Fibroblast of lung (primary cell): ENCODE measurements at regions not wholly inside any gene's neighbourhood (a gene's known extent, or its start where the extent isn't known, plus 50 kb on each side); places are given as distances from the start of the nearest gene placed in this dataset.

ENCODE experiments used
- DNase-seq, 2 donors: peaks; one replicate each; pipeline versions ENCODE4 v3.0.0 to v3.0.0-alpha.2; 2010; ENCODE audit warnings: low read depth in 2 of 2
- H2AFZ ChIP-seq: 2 replicates; pipeline ENCODE4 v1.5.1; 2012; ENCODE audit warnings: low read length, control low read depth, inconsistent platforms
- H3K27ac ChIP-seq: 2 replicates; pipeline ENCODE4 v1.5.1; 2011; ENCODE audit warnings: low read length, control low read depth; ENCODE audit not compliant: insufficient read depth
- H3K27me3 ChIP-seq: 2 replicates; pipeline ENCODE4 v1.5.1; 2011; ENCODE audit warnings: mild to moderate bottlenecking, low read length; ENCODE audit not compliant: control insufficient read depth, insufficient read depth
- H3K36me3 ChIP-seq: 2 replicates; pipeline ENCODE4 v1.5.1; 2011; ENCODE audit warnings: low read length; ENCODE audit not compliant: control insufficient read depth, insufficient read depth
- H3K4me1 ChIP-seq: 2 replicates; pipeline ENCODE4 v1.5.1; 2011; ENCODE audit warnings: low read length; ENCODE audit not compliant: control insufficient read depth, insufficient read depth; ENCODE audit errors: extremely low read depth
- H3K4me2 ChIP-seq: 2 replicates; pipeline ENCODE4 v1.5.1; 2011; ENCODE audit warnings: low read length, control low read depth; ENCODE audit not compliant: insufficient read depth; ENCODE audit errors: extremely low read depth
- H3K4me3 ChIP-seq, 4 experiments: fragments of 200-600 bp in 1 of 4; sonication (generic) in 1 of 4; replicated peaks in 1 of 4; 2 replicates each; pipeline ENCODE4 v1.5.1; 2011 to 2016; ENCODE audit warnings: low read length in 4 of 4, low read depth in 3 of 4, mild to moderate bottlenecking in 3 of 4, control low read depth in 2 of 4, inconsistent platforms in 1 of 4, mixed read lengths in 1 of 4; ENCODE audit not compliant: insufficient read depth in 1 of 4; ENCODE audit errors: control extremely low read depth in 1 of 4
- H3K79me2 ChIP-seq: 2 replicates; pipeline ENCODE4 v1.5.1; 2012; ENCODE audit warnings: mild to moderate bottlenecking, low read length, inconsistent platforms; ENCODE audit not compliant: control insufficient read depth, insufficient read depth
- H3K9ac ChIP-seq: 2 replicates; pipeline ENCODE4 v1.5.1; 2011; ENCODE audit warnings: mild to moderate bottlenecking, low read length, control low read depth; ENCODE audit not compliant: insufficient read depth
- H3K9me3 ChIP-seq: 2 replicates; pipeline ENCODE4 v1.5.1; 2012; ENCODE audit warnings: low read depth, low read length; ENCODE audit not compliant: control insufficient read depth, insufficient read depth
- H4K20me1 ChIP-seq: 2 replicates; pipeline ENCODE4 v1.5.1; 2011; ENCODE audit warnings: low read length; ENCODE audit not compliant: control insufficient read depth, insufficient read depth; ENCODE audit errors: extremely low read depth
- CTCF ChIP-seq, 2 donors: IDR thresholded peaks in 1 of 2; conservative IDR thresholded peaks in 1 of 2; 1 replicate in 1 of 2; 2 replicates in 1 of 2; pipeline ENCODE4 v1.5.1; 2011 to 2012; ENCODE audit warnings: low read length in 2 of 2, control low read depth in 1 of 2, inconsistent platforms in 1 of 2, low read depth in 1 of 2, mild to moderate bottlenecking in 1 of 2
- EZH2 ChIP-seq: IDR thresholded peaks from 2 replicates; pipeline ENCODE4 v1.5.1; 2012; ENCODE audit warnings: low read length, control low read depth, mild to moderate bottlenecking; ENCODE audit errors: missing control alignments

GRCh38 chr1:29808141-29808995 lies 572.0 kb downstream of the PTPRU start:
- H3K27me3 ChIP-seq = no peaks in the 10 kb centered on the region
- H3K9me3 ChIP-seq = no peaks in the 10 kb centered on the region
- H3K4me1 ChIP-seq = no peaks in the 10 kb centered on the region
- H3K27ac ChIP-seq = no peak overlapping the region
- no peak overlapping the region for H2AFZ ChIP-seq
- H3K4me2 ChIP-seq = no peak overlapping the region
- H3K36me3 ChIP-seq = no peaks in the 10 kb centered on the region
- DNase-seq = no peak
- H3K79me2 ChIP-seq = no peaks in the 10 kb centered on the region
- H3K9ac ChIP-seq = no peak overlapping the region
- no peak overlapping the region for H3K4me3 ChIP-seq
- H4K20me1 ChIP-seq = no peaks in the 10 kb centered on the region
- TF ChIP-seq CTCF (conservative IDR thresholded peaks at IDR 0.05 in 1 of 2, IDR thresholded peaks at IDR 0.05 in 1 of 2; ENCODE audit: low read depth in 1 of 2, low read length in 2 of 2) (no peak), EZH2 (no peak)

- H3K9ac ChIP-seq = no peak overlapping the region
- DNase-seq = no peak
- H3K27me3 ChIP-seq = no peaks in the 10 kb centered on the region
- no peaks in the 10 kb centered on the region for H4K20me1 ChIP-seq
- H3K4me2 ChIP-seq = no peak overlapping the region
- no peak overlapping the region for H3K4me3 ChIP-seq
- TF ChIP-seq CTCF (conservative IDR thresholded peaks at IDR 0.05 in 1 of 2, IDR thresholded peaks at IDR 0.05 in 1 of 2; ENCODE audit: low read depth in 1 of 2, low read length in 2 of 2) (no peak), EZH2 (no peak)
- no peaks in the 10 kb centered on the region for H3K9me3 ChIP-seq
- no peaks in the 10 kb centered on the region for H3K4me1 ChIP-seq
- no peak overlapping the region for H2AFZ ChIP-seq
- H3K36me3 ChIP-seq = no peaks in the 10 kb centered on the region
- H3K27ac ChIP-seq = no peak overlapping the region
- no peaks in the 10 kb centered on the region for H3K79me2 ChIP-seq
These were observed 571.4 kb downstream of the PTPRU start for GRCh38 chr1:29807689-29808088.

GRCh38 chr1:29806646-29807319 lies 570.5 kb downstream of the PTPRU start:
- Histone ChIP-seq H3K27me3 (no peaks in the 10 kb centered on the region), H2AFZ (no peak overlapping the region), H3K27ac (no peak overlapping the region), H3K9me3 (no peaks in the 10 kb centered on the region), H3K36me3 (no peaks in the 10 kb centered on the region), H3K9ac (no peak overlapping the region), H3K4me2 (no peak overlapping the region), H4K20me1 (no peaks in the 10 kb centered on the region), H3K4me1 (no peaks in the 10 kb centered on the region), H3K79me2 (no peaks in the 10 kb centered on the region), H3K4me3 (no peak overlapping the region)
- DNase-seq = no peak
- TF ChIP-seq CTCF (conservative IDR thresholded peaks at IDR 0.05 in 1 of 2, IDR thresholded peaks at IDR 0.05 in 1 of 2; ENCODE audit: low read depth in 1 of 2, low read length in 2 of 2) (no peak), EZH2 (no peak)
